Neuronal stem cell (in vitro differentiated cells): ENCODE measurements at regions not wholly inside any gene's neighbourhood (a gene's known extent, or its start where the extent isn't known, plus 50 kb on each side); places are given as distances from the start of the nearest gene placed in this dataset.

Experiments
- DNase-seq: peaks from one replicate; pipeline ENCODE4 v3.0.0-alpha.2; 2013; ENCODE audit warnings: low spot score
- H2AFZ ChIP-seq: one replicate; pipeline ENCODE4 v1.6.1; 2013; ENCODE audit warnings: mild to moderate bottlenecking, low read length, inconsistent platforms
- H2AK5ac ChIP-seq: 2 replicates; pipeline ENCODE4 v1.6.1; 2013; ENCODE audit warnings: low read depth, mild to moderate bottlenecking, inconsistent platforms, low read length, moderate library complexity, mixed read lengths
- H2BK120ac ChIP-seq: 2 replicates; pipeline ENCODE4 v1.6.1; 2013; ENCODE audit warnings: low read depth, mild to moderate bottlenecking, inconsistent platforms, low read length, moderate library complexity, mixed read lengths
- H2BK12ac ChIP-seq: one replicate; pipeline ENCODE4 v1.6.1; 2013; ENCODE audit warnings: low read length, inconsistent platforms
- H2BK15ac ChIP-seq: 2 replicates; pipeline ENCODE4 v1.6.1; 2013; ENCODE audit warnings: mild to moderate bottlenecking, low read length, inconsistent platforms, mixed read lengths
- H2BK5ac ChIP-seq: one replicate; pipeline ENCODE4 v1.6.1; 2013; ENCODE audit warnings: inconsistent platforms, mild to moderate bottlenecking, low read length, moderate library complexity
- H3K14ac ChIP-seq: one replicate; pipeline ENCODE4 v1.6.1; 2013; ENCODE audit warnings: low read length, inconsistent platforms
- H3K18ac ChIP-seq: 2 replicates; pipeline ENCODE4 v1.6.1; 2013; ENCODE audit warnings: low read length, inconsistent platforms
- H3K23ac ChIP-seq: 2 replicates; pipeline ENCODE4 v1.6.1; 2013; ENCODE audit warnings: low read depth, mild to moderate bottlenecking, mixed read lengths, low read length, inconsistent platforms; ENCODE audit not compliant: poor library complexity
- H3K27ac ChIP-seq: replicated peaks from 3 replicates; pipeline ENCODE4 v1.5.1; 2013; ENCODE audit warnings: low read length, inconsistent platforms
- H3K27me3 ChIP-seq, 3 experiments: 2 replicates each; pipeline ENCODE4 v1.6.1; 2013; ENCODE audit warnings: low read length in 3 of 3, mild to moderate bottlenecking in 2 of 3, inconsistent platforms in 1 of 3, low read depth in 1 of 3, mixed read lengths in 1 of 3, moderate library complexity in 1 of 3; ENCODE audit not compliant: control insufficient read depth in 3 of 3, insufficient read depth in 3 of 3
- H3K36me3 ChIP-seq, 2 donors: replicated peaks in 1 of 2; 2 replicates each; pipeline ENCODE4 v1.6.1; 2013; ENCODE audit warnings: low read length in 2 of 2; ENCODE audit not compliant: control insufficient read depth in 2 of 2, insufficient read depth in 2 of 2
- H3K4ac ChIP-seq: 2 replicates; pipeline ENCODE4 v1.6.1; 2013; ENCODE audit warnings: inconsistent platforms, mild to moderate bottlenecking, low read length, moderate library complexity
- H3K4me1 ChIP-seq, 2 donors: 1 replicate in 1 of 2; 2 replicates in 1 of 2; pipeline ENCODE4 v1.6.1; 2013; ENCODE audit warnings: low read length in 2 of 2, low read depth in 1 of 2; ENCODE audit not compliant: control insufficient read depth in 2 of 2, insufficient read depth in 1 of 2
- H3K4me2 ChIP-seq: one replicate; pipeline ENCODE4 v1.6.1; 2013; ENCODE audit warnings: mild to moderate bottlenecking, low read length, inconsistent platforms; ENCODE audit not compliant: insufficient read depth, poor library complexity, severe bottlenecking
- H3K4me3 ChIP-seq, 2 donors: 2 replicates each; pipeline ENCODE4 v1.5.1; 2013; ENCODE audit warnings: low read length in 2 of 2, mild to moderate bottlenecking in 2 of 2, inconsistent platforms in 1 of 2, moderate library complexity in 1 of 2
- H3K79me1 ChIP-seq: one replicate; pipeline ENCODE4 v1.6.1; 2013; ENCODE audit warnings: low read depth, mild to moderate bottlenecking, inconsistent platforms, low read length, moderate library complexity
- H3K9ac ChIP-seq: one replicate; pipeline ENCODE4 v1.6.1; 2013; ENCODE audit warnings: mild to moderate bottlenecking, low read depth, low read length, inconsistent platforms; ENCODE audit not compliant: poor library complexity
- H3K9me3 ChIP-seq, 2 donors: replicated peaks in 1 of 2; 2 replicates each; pipeline versions ENCODE3 to v1.6.1; 2013; ENCODE audit warnings: low read length in 2 of 2, mild to moderate bottlenecking in 2 of 2, inconsistent platforms in 1 of 2, low read depth in 1 of 2, mixed read lengths in 1 of 2, moderate library complexity in 1 of 2; ENCODE audit not compliant: control insufficient read depth in 2 of 2, insufficient read depth in 1 of 2
- H4K8ac ChIP-seq: one replicate; pipeline ENCODE4 v1.6.1; 2013; ENCODE audit warnings: low read depth, mild to moderate bottlenecking, inconsistent platforms, low read length, moderate library complexity
- H4K91ac ChIP-seq: one replicate; pipeline ENCODE4 v1.6.1; 2013; ENCODE audit warnings: low read length, low read depth, mild to moderate bottlenecking, inconsistent platforms; ENCODE audit not compliant: poor library complexity
- WGBS, 2 donors: extraction: QIAGEN DNeasy Blood & Tissue Kit; methylation state at CpG; one replicate each; pipeline ENCODE4 v1.1.7; 2013; ENCODE audit warnings: missing lambda C conversion rate in 2 of 2, mixed read lengths in 1 of 2; ENCODE audit not compliant: insufficient read length in 2 of 2, insufficient replicate concordance in 1 of 2; ENCODE audit errors: extremely low coverage in 2 of 2; 5-methylcytosine and 5-hydroxymethylcytosine counted together

- Histone ChIP-seq H3K27me3 (no peaks in the 10 kb centered on the region), H3K36me3 (no peaks in the 10 kb centered on the region), H3K9me3 (no peaks in the 10 kb centered on the region), H2BK120ac (no peak overlapping the region), H3K14ac (no peak overlapping the region), H3K4me1 (peaks cover 11 to 13% of the 10 kb centered on the region in 2 donors), H3K18ac (no peak overlapping the region), H3K27ac (peak overlapping the region; percentile 11), H3K4me2 (peak overlapping the region; percentile 50), H2AK5ac (no peak overlapping the region), H3K23ac (no peak overlapping the region), H2AFZ (peak overlapping the region; percentile 85), H2BK15ac (no peak overlapping the region), H4K8ac (no peak overlapping the region), H3K4ac (no peak overlapping the region), H3K4me3 (peak overlapping the region in 1 of 2 donors; percentile 33), H3K79me1 (no peaks in the 10 kb centered on the region), H3K9ac (no peak overlapping the region), H2BK12ac (no peak overlapping the region), H4K91ac (no peak overlapping the region), H2BK5ac (no peak overlapping the region)
- DNase-seq = peak; percentile 51
- WGBS, 2 donors = no CpG with 5 or more reads among the region's 16 CpGs
Measured at GRCh38 chr13:106796280-106797047, 228.5 kb upstream of the ARGLU1 start.

DNA sequence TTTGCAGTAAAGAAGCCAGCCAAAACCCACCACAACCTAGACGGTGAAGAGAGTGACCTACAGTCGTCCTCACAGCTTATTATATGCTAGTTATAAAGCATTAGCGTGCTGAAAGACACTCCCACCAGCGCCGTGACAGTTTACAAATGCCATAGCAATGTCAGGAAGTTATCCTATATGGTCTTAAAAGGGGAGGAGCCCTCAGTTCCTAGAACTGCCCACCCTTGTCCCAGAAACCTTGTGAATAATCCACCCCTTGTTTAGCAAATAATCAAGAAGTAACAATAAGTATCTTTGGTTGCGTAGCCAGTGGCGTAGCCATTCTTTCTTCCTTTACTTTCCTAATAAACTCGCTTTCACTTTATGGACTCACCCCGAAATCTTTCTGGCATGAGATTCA is 227.9 kb upstream of the ARGLU1 start:
- no peak overlapping the region for H2BK120ac ChIP-seq
- no peak for DNase-seq
- no peak overlapping the region for H3K14ac ChIP-seq
- H3K79me1 ChIP-seq = no peaks in the 10 kb centered on the region
- H3K36me3 ChIP-seq = no peaks in the 10 kb centered on the region
- no CpG with 5 or more reads among the region's 9 CpGs for WGBS, 2 donors
- peak overlapping the region in 1 of 2 donors; percentile 33 for H3K4me3 ChIP-seq
- no peak overlapping the region for H4K8ac ChIP-seq
- H3K9ac ChIP-seq = no peak overlapping the region
- no peak overlapping the region for H2AK5ac ChIP-seq
- peak overlapping the region; percentile 50 for H3K4me2 ChIP-seq
- H4K91ac ChIP-seq = no peak overlapping the region
- H2BK5ac ChIP-seq = no peak overlapping the region
- H2AFZ ChIP-seq = peak overlapping the region; percentile 85
- no peak overlapping the region for H3K18ac ChIP-seq
- H3K27me3 ChIP-seq = no peaks in the 10 kb centered on the region
- H3K4ac ChIP-seq = no peak overlapping the region
- no peak overlapping the region for H3K27ac ChIP-seq
- no peak overlapping the region for H2BK15ac ChIP-seq
- no peaks in the 10 kb centered on the region for H3K9me3 ChIP-seq
- H3K4me1 ChIP-seq = peaks cover 11 to 13% of the 10 kb centered on the region in 2 donors
- H2BK12ac ChIP-seq = no peak overlapping the region
- H3K23ac ChIP-seq = no peak overlapping the region

GRCh38 chr13:106794117-106794516 is 226.2 kb upstream of the ARGLU1 start:
- H3K27ac ChIP-seq = no peak overlapping the region
- H3K36me3 ChIP-seq = no peaks in the 10 kb centered on the region
- no peak overlapping the region for H3K23ac ChIP-seq
- no peak overlapping the region for H3K4ac ChIP-seq
- H3K4me1 ChIP-seq = peaks cover 10 to 11% of the 10 kb centered on the region in 2 donors
- H3K4me2 ChIP-seq = no peak overlapping the region
- H3K4me3 ChIP-seq = no peak overlapping the region
- no peak overlapping the region for H2BK5ac ChIP-seq
- no peak overlapping the region for H3K14ac ChIP-seq
- no peak overlapping the region for H2BK15ac ChIP-seq
- no peak overlapping the region for H4K8ac ChIP-seq
- no peak overlapping the region for H2AK5ac ChIP-seq
- no peaks in the 10 kb centered on the region for H3K9me3 ChIP-seq
- H4K91ac ChIP-seq = no peak overlapping the region
- no peaks in the 10 kb centered on the region for H3K79me1 ChIP-seq
- H3K18ac ChIP-seq = no peak overlapping the region
- no peak overlapping the region for H2BK120ac ChIP-seq
- no peak overlapping the region for H2AFZ ChIP-seq
- DNase-seq = no peak
- WGBS, 2 donors = no CpG with 5 or more reads among the region's 4 CpGs
- H3K9ac ChIP-seq = no peak overlapping the region
- H2BK12ac ChIP-seq = no peak overlapping the region
- no peaks in the 10 kb centered on the region for H3K27me3 ChIP-seq

DNA sequence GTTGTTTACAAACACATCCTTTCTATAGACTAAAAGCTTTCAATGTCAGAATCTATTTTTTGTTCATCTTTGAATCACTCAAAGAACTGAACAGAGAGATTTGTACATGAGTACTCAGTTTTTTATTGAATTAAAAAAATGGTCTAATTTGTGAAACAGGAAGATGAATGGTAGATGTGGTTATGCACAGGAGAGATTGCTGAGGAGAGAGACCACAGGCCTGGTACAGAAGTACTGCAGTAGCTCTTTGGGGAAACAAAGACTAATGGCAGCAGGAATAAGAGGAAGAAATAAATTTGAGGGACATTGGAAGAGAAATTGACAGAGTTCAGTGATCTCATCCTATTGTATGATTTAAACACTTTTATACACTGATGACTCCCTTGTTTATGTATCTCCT is 222.0 kb upstream of the ARGLU1 start:
- no peak overlapping the region for H3K4ac ChIP-seq
- H3K4me1 ChIP-seq = peaks cover 4 to 9% of the 10 kb centered on the region in 2 donors
- no peak overlapping the region for H2BK5ac ChIP-seq
- no peak overlapping the region for H2BK15ac ChIP-seq
- no peaks in the 10 kb centered on the region for H3K36me3 ChIP-seq
- no peaks in the 10 kb centered on the region for H3K9me3 ChIP-seq
- no peak overlapping the region for H3K14ac ChIP-seq
- H2BK12ac ChIP-seq = no peak overlapping the region
- no peaks in the 10 kb centered on the region for H3K79me1 ChIP-seq
- no peak overlapping the region for H3K27ac ChIP-seq
- H4K91ac ChIP-seq = no peak overlapping the region
- H2AK5ac ChIP-seq = no peak overlapping the region
- H3K4me3 ChIP-seq = no peak overlapping the region
- H3K18ac ChIP-seq = no peak overlapping the region
- no peak overlapping the region for H4K8ac ChIP-seq
- H2AFZ ChIP-seq = no peak overlapping the region
- DNase-seq = no peak
- no peak overlapping the region for H3K9ac ChIP-seq
- H3K4me2 ChIP-seq = no peak overlapping the region
- H3K23ac ChIP-seq = no peak overlapping the region
- no peak overlapping the region for H2BK120ac ChIP-seq
- no peaks in the 10 kb centered on the region for H3K27me3 ChIP-seq
